ENCODE measurements at regions not wholly inside any gene's neighbourhood (a gene's known extent, or its start where the extent isn't known, plus 50 kb on each side); places are given as distances from the start of the nearest gene placed in this dataset.

DNA sequence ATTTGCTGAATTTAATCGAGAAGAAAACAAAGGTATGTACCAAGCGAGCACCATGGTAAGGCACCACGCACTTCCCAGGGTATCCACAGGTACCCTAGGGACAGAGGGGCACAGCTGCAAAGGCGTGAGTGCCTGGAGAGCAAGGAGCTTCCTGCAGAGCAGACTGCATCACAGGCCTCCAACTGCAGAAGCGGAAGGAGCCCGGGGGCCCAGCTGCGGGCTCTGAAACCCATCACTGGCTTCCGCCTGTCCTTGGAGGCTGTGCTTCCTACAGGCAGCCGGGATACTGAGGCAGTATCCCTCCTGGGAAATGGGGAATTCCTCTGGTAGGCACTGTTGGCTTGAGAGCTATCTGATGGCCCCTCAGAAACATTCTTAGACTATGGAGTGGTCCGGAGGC, 217.4 kb upstream of the GMDS start:
- no peak for DNase-seq

GRCh38 chr6:2460216-2460745, 214.9 kb upstream of the GMDS start:
- no peak for DNase-seq

DNA sequence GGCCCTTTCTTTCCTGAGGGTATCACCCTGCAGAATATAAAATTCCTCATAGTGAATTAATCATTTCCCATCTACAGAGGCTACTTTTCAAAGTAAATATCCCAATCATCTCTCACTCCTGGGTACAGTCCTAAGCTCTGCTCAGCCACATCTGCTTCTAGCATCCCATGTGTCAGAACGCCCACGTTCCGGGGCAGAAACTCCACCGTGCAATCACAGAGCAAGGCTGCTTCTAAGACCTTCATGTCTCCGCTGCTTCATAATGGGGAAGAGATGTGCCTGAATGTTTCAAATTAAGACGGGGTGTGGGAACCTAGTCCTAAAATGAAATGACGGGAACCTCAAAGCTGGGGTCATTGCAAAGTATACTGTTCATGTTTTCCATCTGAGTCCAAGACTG, 208.8 kb upstream of the GMDS start:
- DNase-seq, result no peak

DNA sequence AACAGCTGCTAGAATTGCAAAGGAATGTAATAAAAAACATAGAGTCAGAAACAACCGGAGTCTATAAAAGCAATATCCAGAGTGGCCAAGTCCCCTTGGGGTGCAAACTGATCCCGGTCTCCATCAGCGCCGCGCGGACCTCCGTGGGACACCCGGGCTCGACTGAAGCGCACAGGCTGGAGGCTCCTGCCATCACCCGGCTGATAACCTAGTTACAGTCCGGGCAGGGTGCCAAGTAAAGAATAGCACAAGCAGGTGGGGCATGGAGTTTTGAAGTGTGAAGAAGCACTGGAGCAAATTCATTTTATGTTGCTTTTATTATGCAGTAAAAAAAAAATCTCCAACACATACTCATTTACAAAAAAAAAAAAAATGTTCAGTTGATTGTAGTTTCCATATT, 205.1 kb upstream of the GMDS start:
- no peak for DNase-seq

- DNase-seq, result no peak
Observed at GRCh38 chr6:2449572-2449940, 204.2 kb upstream of the GMDS start.

DNA sequence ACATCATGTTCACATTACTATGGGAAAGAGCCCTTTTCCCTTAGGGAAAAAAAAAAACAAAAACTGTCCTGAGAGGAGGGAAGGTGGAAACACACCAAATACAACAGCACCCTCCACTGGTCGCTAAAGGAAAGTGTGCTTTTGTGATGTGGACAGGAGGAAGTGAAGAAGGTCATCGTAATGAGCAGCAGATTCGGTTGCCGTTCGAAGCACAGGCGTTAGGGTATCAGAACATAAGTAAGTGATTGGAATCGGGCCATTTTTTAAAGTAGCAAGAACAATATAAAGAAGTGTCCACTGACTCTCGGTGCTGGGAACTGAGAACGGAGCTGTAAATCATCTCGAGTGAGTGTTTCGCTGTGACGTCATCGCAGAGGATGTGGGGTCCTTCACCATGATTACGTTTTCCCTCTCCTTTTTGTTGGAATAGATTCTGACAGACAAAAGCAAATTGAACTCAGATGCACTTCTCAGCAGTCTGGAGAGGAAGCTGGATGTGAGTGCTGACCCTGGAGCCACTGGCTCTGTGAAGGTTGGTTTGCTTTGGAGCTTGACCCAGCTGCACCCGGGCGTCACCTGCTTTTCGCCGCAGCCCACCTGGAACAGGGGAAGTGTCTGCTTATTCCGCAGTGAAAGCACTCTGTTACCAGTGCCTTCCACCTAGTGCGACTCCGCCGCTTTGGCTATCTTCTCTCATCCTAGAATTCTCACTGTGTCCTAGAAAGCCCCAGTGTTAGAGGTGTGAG, 203.6 kb upstream of the GMDS start:
- DNase-seq, result peak; percentile 46

- DNase-seq, result no peak
Observed at GRCh38 chr6:2447931-2448330, 202.5 kb upstream of the GMDS start.

DNA sequence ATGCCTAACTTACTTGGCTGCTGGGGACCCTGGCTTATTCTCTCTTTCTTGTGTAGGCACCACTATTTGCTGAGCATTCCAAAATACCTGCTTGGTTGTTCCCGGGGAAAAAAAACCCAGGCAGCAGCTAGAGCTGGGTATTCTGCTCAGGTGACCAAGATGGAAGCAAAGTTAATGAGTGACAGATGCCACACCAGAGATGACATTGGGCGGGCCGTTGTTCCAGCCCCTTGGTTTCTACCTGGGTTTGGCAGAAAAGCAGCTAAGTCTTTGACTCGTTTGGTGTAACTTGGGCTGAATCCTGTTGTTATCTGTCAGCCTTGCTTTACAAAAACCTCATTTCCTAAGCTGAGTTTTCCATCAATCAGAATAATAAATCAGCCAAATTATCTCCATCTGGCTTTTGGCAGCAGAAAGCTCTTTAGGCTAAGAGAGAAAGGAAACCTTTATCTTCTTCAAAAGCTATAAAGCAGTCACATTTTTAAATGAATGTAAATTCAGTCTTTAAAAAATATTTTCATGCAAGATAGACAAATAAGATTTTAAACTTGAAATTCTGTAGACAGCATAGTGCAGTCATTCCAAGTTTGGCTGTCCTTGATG, 202.0 kb upstream of the GMDS start:
- DNase-seq, result no peak

DNA sequence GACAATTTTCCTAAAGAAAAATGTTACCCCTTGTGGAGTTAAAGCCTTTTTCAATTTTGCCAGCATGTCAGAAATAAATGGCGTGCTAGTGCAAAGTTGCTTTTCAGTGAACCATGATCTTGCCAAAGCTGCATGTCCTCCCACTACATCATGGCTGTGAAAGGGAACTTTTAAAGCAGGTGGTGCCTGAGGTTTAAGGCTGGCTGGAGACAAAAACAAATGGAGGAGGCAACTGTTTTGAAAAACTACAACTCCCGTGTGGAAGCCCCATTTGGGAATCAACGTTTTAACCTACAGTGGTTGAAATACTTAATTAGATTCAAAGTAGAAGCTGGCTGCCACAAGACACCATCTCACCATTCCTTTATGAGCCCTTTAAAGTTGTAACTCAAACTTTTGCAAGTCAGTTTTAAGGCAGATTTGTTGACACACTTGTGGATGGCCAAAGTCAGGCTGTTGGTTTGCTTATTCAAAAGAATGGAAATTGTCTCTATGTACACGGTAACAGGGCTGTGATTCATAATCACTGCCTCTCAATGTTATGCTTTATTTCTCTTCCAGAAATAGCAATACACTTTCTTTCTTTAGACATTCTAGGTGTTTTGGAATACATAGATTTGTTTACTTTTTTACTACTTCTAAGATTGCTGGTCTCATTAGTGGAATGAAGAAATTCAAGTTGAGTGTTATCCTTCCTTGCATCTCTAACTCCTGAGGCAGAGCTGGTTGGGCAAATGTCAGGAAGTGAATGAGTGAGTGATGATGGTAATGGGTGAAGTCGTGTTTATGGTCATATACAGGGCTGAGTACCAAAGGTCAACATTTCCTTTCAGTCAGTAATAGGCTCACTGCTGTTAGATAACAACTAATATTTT, 196.4 kb upstream of the GMDS start:
- DNase-seq, result no peak

DNA sequence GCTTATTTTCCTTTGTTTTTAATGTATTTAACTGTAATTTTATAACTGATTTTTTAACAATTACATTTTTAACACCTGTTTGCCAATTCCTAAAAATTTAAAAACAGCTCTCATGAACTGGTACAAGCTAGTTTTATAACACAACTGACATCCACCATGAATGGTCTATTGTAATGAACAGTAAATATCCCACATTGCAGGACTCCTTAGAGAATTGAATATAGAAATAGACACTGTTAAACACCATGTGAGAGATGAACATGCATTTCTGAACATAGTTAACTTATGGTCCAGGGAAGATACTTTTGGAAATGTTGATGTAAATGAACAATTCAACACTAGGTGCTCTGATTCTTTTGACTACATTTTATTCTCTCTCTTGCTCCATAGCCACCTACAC, 195.1 kb upstream of the GMDS start:
- DNase-seq, result no peak

DNA sequence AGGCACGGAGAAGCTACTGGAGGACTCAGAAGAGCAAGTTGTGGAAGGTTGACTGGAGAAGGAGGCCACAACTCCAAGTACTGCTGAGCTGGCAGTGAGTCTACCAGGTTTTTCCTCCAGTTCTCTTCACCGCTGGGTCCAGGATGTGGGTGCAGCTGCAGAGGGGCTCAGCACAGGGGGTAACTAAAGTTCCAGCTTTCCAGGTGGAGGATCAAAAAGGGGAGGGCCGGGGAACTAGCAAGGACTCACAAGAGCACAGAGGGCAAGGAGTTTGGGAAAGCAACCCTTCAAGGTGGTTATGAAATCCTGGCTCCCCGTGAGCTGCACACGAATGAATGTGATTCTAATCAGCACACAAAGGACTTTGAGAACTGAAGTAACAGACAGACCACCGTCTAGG, 194.2 kb upstream of the GMDS start:
- no peak for DNase-seq

DNA sequence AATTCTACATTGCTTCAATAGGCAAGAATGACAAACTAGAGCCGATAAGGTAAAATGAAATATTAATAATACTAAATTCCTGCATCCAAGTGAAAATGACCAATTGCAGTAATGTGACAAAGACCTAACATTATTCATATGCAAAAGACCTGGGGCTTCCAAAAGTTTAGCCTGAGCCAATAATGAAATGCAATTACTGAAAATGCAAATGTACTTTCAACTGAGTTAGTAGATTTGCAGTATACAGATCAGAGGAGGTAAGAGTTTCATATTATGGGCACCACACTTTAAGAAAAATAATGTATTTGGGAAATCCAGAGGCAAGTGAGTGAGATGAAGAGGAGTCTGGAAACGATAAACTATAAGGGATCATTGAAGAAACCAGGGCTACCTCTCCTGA, 193.7 kb upstream of the GMDS start:
- no peak for DNase-seq

DNA sequence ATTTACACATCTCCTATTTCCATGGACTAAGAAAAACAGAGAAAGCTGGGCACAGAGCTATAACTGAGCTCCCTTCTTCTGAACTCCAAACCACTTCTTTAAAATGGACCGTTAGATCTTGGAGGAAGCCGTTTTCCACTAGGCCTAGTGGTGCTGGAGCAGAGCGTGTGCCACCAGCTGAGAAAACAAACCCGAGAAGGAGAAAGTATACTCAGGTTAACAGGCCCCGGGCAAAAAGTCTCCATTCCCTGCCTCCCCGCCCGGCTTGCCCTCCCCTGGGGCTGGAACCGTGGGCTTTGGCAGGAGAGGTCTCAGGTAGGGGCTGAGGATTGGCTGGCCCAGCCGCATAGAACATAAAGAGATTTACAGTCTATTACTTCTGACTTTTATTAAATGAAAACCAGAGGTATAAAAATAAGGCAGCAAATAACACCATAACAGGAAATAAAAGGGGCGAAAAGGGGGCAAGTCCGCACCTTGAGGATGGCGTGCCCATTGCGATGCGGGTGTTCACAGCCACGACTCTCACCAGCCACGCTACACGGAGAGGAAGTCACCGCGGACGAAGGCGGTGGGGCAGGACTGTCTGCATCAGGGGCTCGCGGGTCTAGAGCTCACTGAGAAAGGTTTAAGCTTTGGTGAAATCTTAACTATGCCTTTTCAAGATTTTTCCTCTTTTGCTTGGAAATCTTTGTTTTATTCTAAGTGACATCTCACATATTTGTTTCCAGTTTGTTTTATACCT, 191.2 kb upstream of the GMDS start:
- no peak for DNase-seq

- no peak for DNase-seq
Observed at GRCh38 chr6:2435323-2435722, 189.9 kb upstream of the GMDS start.

DNA sequence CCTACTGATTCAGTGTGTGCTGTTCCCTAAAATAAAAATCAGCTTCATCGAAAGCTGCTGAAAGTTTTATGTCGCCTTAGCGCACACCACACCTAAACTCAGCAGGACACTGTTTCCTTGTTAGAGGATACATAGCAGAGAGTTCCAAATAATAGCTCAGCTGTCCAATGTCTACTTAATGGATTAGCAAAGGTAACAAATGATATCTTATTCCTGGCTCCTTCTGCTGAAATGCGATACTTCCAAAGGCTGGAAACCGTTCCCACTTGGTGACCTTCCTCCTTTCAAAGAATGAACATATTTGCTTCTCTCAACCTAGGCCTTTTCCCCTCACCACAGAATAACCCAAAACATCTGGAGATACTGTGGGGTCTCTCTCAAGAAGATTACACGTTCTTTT, 189.5 kb upstream of the GMDS start:
- DNase-seq, result no peak

- DNase-seq, result no peak
Observed at GRCh38 chr6:2434116-2434515, 188.7 kb upstream of the GMDS start.

GRCh38 chr6:2433711-2434110, 188.3 kb upstream of the GMDS start:
- DNase-seq, result no peak

GRCh38 chr6:2433266-2433665, 187.9 kb upstream of the GMDS start:
- no peak for DNase-seq

DNA sequence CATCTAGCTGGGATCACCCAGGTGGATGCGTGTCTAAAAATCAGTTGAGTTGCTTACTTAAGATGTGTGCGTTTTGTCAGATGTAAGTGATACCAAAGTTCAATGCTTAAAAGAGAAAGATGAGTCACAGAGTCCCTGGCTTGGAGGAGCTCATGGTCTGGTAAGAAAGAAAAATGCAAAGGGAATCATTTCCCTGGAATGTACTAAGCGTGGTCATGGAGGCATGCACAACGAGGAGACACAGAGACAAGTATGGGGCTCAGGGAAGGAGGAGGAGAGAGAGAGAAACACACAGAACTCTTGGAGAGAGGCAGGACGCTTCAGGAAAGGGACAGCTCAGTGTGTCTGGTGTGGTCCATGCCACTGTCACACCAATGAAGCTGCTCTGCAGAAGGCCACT, 186.9 kb upstream of the GMDS start:
- no peak for DNase-seq

DNA sequence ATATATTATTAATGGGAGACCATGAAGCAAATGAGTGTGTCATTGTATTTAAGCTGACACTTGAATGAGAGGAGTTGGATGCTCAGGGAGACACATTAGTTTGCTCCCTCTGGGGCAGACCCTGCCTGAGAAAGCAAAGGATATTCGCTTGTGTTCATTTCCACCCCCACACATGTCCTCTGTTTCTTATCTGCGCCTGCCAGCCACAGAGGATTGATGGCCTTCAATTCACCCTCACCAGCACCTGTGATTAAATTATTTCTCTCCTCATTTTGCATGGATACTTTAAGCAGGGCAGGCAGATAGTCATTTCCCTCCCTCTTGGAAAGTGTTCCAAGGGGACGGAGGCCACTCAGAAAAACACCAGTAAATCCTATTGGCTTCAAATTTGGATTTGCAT, 185.2 kb upstream of the GMDS start:
- no peak for DNase-seq

GRCh38 chr6:2429460-2429859, 184.1 kb upstream of the GMDS start:
- no peak for DNase-seq

- no peak for DNase-seq
Observed at GRCh38 chr6:2429032-2429431, 183.6 kb upstream of the GMDS start.

All from skin of body (tissue), 1 donor.